Fibroblast of lung (primary cell): ENCODE measurements at regions not wholly inside any gene's neighbourhood (a gene's known extent, or its start where the extent isn't known, plus 50 kb on each side); places are given as distances from the start of the nearest gene placed in this dataset.

Experiments used
- CTCF ChIP-seq, 2 donors: IDR thresholded peaks in 1 of 2; conservative IDR thresholded peaks in 1 of 2; 1 replicate in 1 of 2; 2 replicates in 1 of 2; pipeline ENCODE4 v1.5.1; 2011 to 2012; ENCODE audit warnings: low read length in 2 of 2, control low read depth in 1 of 2, inconsistent platforms in 1 of 2, low read depth in 1 of 2, mild to moderate bottlenecking in 1 of 2
- EZH2 ChIP-seq: IDR thresholded peaks from 2 replicates; pipeline ENCODE4 v1.5.1; 2012; ENCODE audit warnings: low read length, control low read depth, mild to moderate bottlenecking; ENCODE audit errors: missing control alignments

- TF ChIP-seq CTCF (conservative IDR thresholded peaks at IDR 0.05 in 1 of 2, IDR thresholded peaks at IDR 0.05 in 1 of 2; ENCODE audit: low read depth in 1 of 2, low read length in 2 of 2) (no peak), EZH2 (no peak)
These were observed 54.5 kb upstream of the PLET1 start for GRCh38 chr11:112315057-112315720.
